ENCODE measurements at regions not wholly inside any gene's neighbourhood (a gene's known extent, or its start where the extent isn't known, plus 50 kb on each side); places are given as distances from the start of the nearest gene placed in this dataset.
"Not testable (repeated sequence)": the region's sequence is repeated elsewhere in the genome, so short reads cannot be mapped to it uniquely, and the experiment has no call there.

DNA sequence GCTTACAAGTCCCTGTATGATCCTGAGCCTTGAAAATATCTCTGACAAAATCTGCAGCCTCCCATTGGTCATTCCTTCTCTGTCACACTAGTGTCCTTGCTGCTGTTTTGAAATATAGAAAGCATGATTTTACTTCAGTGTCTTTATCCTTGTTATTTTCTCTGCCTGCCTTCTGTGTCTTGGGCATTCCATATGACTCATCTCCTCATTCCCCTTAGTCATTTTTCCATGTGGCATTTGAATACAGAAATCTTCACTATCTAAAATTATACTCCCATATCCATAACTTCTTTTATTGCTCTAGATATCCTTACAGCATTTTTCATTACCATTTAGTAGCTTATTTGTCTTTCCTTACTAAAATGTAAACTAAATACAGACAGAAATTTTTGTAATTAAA, 205.7 kb upstream of the ZNF337 start:
- not testable (repeated sequence) for H3K27ac ChIP-seq (ENCODE audit: low read depth in 2 of 2, low read length in 1 of 2)

DNA sequence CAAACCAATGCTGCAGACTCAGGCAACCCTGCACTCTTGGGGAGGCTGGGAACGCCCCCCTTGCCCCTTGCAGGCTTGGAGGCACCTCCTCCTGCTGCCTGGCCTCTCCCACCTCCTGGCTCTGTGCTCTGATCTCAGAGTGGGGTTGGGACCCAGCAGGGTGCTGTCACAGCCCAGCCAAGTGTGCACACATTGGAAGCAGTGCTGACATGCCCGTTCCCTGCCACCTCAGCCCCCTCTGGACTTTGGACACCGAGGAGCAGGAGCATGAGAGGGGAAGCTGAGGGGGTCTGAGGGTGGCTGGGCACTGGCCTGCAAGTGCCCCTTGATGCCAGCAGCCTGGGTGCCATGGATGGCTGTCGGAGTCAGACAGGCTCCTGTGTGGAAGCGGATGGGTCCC, 202.0 kb upstream of the ZNF337 start:
- H3K27ac ChIP-seq (ENCODE audit: low read depth in 2 of 2, low read length in 1 of 2); H3K36me3 ChIP-seq (ENCODE audit: control insufficient read depth in 2 of 2, insufficient read depth in 2 of 2, low read length in 1 of 2); H3K9me3 ChIP-seq (ENCODE audit: control insufficient read depth in 2 of 2, insufficient read depth in 1 of 2, low read depth in 1 of 2, low read length in 1 of 2); H3K27me3 ChIP-seq (ENCODE audit: control insufficient read depth in 1 of 2, insufficient read depth in 2 of 2, low read length in 2 of 2); H3K4me3 ChIP-seq (ENCODE audit: low read depth in 1 of 2, low read length in 2 of 2); H3K4me1 ChIP-seq (ENCODE audit: control insufficient read depth in 2 of 2, insufficient read depth in 2 of 2, low read length in 1 of 2): not testable (repeated sequence)
- WGBS, 2 donors = 65 to 73% methylated on average over 5 of the region's 5 CpGs

More for the DNA sequence above, 205.7 kb upstream of the ZNF337 start:
- not testable (repeated sequence) for H3K27me3 ChIP-seq (ENCODE audit: control insufficient read depth in 1 of 2, insufficient read depth in 2 of 2, low read length in 2 of 2); H3K4me3 ChIP-seq (ENCODE audit: low read depth in 1 of 2, low read length in 2 of 2); H3K9me3 ChIP-seq (ENCODE audit: control insufficient read depth in 2 of 2, insufficient read depth in 1 of 2, low read depth in 1 of 2, low read length in 1 of 2); H3K4me1 ChIP-seq (ENCODE audit: control insufficient read depth in 2 of 2, insufficient read depth in 2 of 2, low read length in 1 of 2); H3K36me3 ChIP-seq (ENCODE audit: control insufficient read depth in 2 of 2, insufficient read depth in 2 of 2, low read length in 1 of 2)

DNA sequence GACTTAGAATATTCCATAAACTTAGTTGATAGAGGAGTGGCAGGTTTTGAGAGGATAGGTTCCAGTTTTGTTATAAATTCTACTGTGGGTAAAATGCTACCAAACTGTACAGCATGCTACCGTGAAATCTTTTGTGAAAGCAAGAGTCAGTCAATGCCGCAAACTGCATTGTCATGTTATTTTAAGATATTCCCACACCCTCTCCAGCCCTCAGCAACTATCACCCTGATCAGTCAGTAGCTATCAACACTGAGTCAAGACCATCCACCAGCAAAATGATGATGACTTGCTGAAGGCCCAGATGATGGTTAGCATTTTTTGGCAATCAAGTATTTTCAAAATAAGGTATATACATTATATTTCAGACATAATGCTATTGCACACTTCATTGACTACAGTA, 182.4 kb upstream of the ZNF337 start:
- not testable (repeated sequence) for H3K27ac ChIP-seq (ENCODE audit: low read depth in 2 of 2, low read length in 1 of 2); H3K4me1 ChIP-seq (ENCODE audit: control insufficient read depth in 2 of 2, insufficient read depth in 2 of 2, low read length in 1 of 2); H3K4me3 ChIP-seq (ENCODE audit: low read depth in 1 of 2, low read length in 2 of 2); H3K36me3 ChIP-seq (ENCODE audit: control insufficient read depth in 2 of 2, insufficient read depth in 2 of 2, low read length in 1 of 2); H3K9me3 ChIP-seq (ENCODE audit: control insufficient read depth in 2 of 2, insufficient read depth in 1 of 2, low read depth in 1 of 2, low read length in 1 of 2); H3K27me3 ChIP-seq (ENCODE audit: control insufficient read depth in 1 of 2, insufficient read depth in 2 of 2, low read length in 2 of 2)
- 96 to 97% methylated on average over 2 of the region's 2 CpGs for WGBS, 2 donors

DNA sequence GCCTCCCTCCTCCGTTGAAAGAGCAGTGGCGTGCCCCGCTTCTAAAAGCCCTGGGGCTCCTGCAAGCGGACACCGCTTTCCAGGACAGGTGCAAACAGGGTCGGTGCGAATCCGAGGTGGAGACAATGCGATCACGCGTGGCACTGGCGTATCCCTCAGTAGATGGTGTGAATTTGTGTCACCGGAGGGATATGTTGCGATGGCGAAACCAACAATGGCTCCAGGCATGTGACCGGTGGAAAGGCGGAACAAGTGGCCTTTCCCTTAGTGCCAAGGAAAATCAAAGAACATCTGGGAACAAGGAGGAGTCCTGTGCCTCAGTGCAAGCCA, 172.0 kb upstream of the ZNF337 start:
- H3K4me3 ChIP-seq (ENCODE audit: low read depth in 1 of 2, low read length in 2 of 2) = peak overlapping the region in 1 of 2 donors; percentile 35
- H3K36me3 ChIP-seq (ENCODE audit: control insufficient read depth in 2 of 2, insufficient read depth in 2 of 2, low read length in 1 of 2); H3K4me1 ChIP-seq (ENCODE audit: control insufficient read depth in 2 of 2, insufficient read depth in 2 of 2, low read length in 1 of 2); H3K9me3 ChIP-seq (ENCODE audit: control insufficient read depth in 2 of 2, insufficient read depth in 1 of 2, low read depth in 1 of 2, low read length in 1 of 2); H3K27ac ChIP-seq (ENCODE audit: low read depth in 2 of 2, low read length in 1 of 2); H3K27me3 ChIP-seq (ENCODE audit: control insufficient read depth in 1 of 2, insufficient read depth in 2 of 2, low read length in 2 of 2): not testable (repeated sequence)
- 27 to 29% methylated on average over 17 of the region's 17 CpGs for WGBS, 2 donors

DNA sequence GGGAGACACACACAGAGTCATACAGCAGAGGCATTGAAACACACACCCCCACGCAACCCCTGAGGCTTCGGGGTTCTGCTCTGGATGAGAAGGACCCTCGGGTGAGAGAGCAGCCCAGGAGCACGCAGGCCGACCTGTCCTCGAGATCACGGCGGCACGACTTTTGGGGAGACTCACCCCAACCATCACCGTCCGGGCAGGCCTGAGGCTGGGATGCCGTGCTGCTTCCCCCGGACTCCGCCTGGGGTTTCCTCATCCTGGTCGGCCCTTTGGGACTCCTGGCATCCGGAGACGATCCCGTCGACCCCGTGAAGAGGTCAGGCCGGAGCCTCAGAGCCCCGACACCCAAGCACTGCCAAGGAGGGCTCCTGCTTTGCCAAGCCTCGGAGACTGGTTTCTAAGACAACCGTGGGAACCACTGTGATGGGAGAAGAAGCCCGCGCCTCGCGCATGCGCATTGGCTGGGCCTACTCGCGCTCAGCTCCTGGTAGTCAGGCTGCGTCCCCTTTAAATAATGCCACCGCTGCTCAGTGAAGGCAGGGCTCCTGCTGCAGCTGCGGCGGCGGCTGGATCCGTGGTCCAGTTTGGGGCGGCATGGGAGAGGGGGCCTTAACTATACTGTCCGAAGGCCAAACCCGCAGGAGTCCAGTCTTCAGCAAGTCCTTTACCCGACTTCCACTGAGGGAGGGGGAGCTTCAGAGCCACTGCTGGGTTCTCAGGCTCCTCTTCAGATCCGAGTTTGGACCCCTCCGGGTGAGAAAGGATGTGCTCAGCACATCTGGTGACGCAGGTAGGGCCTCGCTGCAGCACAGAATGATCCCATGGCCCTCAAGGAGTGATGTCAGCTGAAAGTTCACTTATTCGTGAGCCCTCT, 171.4 kb upstream of the ZNF337 start:
- WGBS, 2 donors = 20 to 22% methylated on average over 46 of the region's 46 CpGs
- H3K9me3 ChIP-seq (ENCODE audit: control insufficient read depth in 2 of 2, insufficient read depth in 1 of 2, low read depth in 1 of 2, low read length in 1 of 2) = no peaks in the 10 kb centered on the region
- no peaks in the 10 kb centered on the region for H3K36me3 ChIP-seq (ENCODE audit: control insufficient read depth in 2 of 2, insufficient read depth in 2 of 2, low read length in 1 of 2)
- H3K27me3 ChIP-seq (ENCODE audit: control insufficient read depth in 1 of 2, insufficient read depth in 2 of 2, low read length in 2 of 2) = no peaks in the 10 kb centered on the region
- H3K4me3 ChIP-seq (ENCODE audit: low read depth in 1 of 2, low read length in 2 of 2) = peak overlapping the region; percentile 35 to 45
- peaks cover 4 to 12% of the 10 kb centered on the region in 2 donors for H3K4me1 ChIP-seq (ENCODE audit: control insufficient read depth in 2 of 2, insufficient read depth in 2 of 2, low read length in 1 of 2)
- H3K27ac ChIP-seq (ENCODE audit: low read depth in 2 of 2, low read length in 1 of 2) = no peak overlapping the region

DNA sequence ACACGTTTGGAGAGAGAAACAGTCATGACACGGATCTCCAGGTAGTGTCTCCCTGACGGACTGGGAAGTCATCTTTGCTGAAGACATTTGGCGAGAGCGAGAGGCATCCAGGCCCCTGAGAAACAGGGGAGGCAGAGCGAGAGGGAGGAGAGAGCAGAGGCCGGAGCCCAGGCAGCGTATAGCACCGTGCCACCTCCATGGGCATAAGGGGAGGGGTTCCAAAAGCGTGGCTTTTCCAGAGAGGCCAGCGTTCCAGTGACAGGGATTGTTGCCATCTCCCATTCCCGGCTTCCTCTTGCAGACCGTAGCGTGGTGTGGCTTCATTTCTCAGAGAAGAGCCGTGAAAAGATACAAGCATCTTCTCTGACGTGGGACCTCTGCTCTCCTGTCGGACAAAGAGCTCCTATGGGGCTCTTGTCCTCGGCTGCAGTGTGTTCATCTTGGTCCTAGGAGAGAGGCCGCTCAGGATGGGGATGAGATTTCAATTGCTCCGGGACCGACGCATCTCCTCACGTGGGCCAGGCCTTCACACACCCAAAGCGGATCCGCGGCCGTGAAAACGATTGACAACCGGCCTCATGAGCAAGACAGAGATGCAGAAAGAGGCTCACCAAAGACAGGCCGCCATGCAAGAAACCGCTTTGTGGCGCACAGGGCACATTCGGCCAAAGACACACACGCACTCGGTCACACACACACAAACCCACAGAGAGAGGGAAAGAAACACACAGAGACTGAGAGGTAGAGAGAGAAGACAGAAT, 170.5 kb upstream of the ZNF337 start:
- peaks cover 5 to 20% of the 10 kb centered on the region in 2 donors for H3K4me1 ChIP-seq (ENCODE audit: control insufficient read depth in 2 of 2, insufficient read depth in 2 of 2, low read length in 1 of 2)
- not testable (repeated sequence) for H3K36me3 ChIP-seq (ENCODE audit: control insufficient read depth in 2 of 2, insufficient read depth in 2 of 2, low read length in 1 of 2); H3K27ac ChIP-seq (ENCODE audit: low read depth in 2 of 2, low read length in 1 of 2); H3K4me3 ChIP-seq (ENCODE audit: low read depth in 1 of 2, low read length in 2 of 2); H3K9me3 ChIP-seq (ENCODE audit: control insufficient read depth in 2 of 2, insufficient read depth in 1 of 2, low read depth in 1 of 2, low read length in 1 of 2); H3K27me3 ChIP-seq (ENCODE audit: control insufficient read depth in 1 of 2, insufficient read depth in 2 of 2, low read length in 2 of 2)
- 84 to 86% methylated on average over 35 of the region's 35 CpGs for WGBS, 2 donors

DNA sequence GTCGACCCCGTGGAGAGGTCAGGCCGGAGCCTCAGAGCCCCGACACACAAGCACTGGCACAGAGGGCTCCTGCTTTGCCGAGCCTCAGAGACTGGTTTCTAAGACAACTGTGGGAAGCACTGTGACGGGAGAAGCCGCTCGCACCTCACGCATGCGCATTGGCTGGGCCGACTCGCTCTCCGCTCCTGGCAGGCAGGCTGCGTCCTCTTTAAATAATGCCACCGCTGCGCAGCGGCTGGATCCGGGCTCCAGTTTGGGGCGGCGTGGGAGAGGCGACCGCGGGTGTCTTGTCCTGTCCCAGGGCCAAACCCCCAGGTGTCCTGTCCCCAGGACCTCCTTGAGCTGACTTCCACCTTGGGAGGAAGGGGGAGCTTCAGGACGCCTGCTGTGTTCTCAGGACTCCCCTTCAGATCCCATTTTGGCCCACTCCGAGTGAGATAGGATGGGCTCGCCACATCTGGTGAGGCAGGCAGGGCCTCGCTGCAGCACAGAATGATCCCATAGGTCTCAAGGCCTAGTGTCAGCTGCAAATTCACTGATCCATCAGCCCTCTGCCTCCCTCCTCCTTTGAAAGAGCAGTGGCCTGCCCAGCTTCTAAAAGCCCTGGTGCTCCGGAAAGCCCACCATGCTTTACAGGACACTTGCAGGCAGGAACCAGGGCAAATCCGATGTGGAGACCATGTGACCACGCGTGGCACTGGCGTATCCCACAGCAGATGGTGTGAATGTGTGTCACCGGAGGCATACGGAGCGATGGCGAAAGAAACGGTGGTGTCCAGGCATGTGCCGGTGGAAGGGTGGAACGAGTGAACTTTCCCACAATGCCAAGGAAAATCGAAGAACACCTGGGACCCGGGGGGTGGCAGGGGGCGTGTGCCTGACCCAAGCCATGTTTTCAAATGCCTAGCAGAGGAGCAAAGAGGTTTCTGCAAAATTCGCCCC, 169.3 kb upstream of the ZNF337 start:
- Histone ChIP-seq H3K9me3 (ENCODE audit: control insufficient read depth in 2 of 2, insufficient read depth in 1 of 2, low read depth in 1 of 2, low read length in 1 of 2) (no peaks in the 10 kb centered on the region), H3K36me3 (ENCODE audit: control insufficient read depth in 2 of 2, insufficient read depth in 2 of 2, low read length in 1 of 2) (no peaks in the 10 kb centered on the region), H3K4me1 (ENCODE audit: control insufficient read depth in 2 of 2, insufficient read depth in 2 of 2, low read length in 1 of 2) (peaks cover 9 to 27% of the 10 kb centered on the region in 2 donors), H3K4me3 (ENCODE audit: low read depth in 1 of 2, low read length in 2 of 2) (peak overlapping the region in 1 of 2 donors; percentile 26), H3K27me3 (ENCODE audit: control insufficient read depth in 1 of 2, insufficient read depth in 2 of 2, low read length in 2 of 2) (no peaks in the 10 kb centered on the region), H3K27ac (ENCODE audit: low read depth in 2 of 2, low read length in 1 of 2) (no peak overlapping the region)
- WGBS, 2 donors = 23 to 25% methylated on average over 41 to 43 of the region's 43 CpGs

DNA sequence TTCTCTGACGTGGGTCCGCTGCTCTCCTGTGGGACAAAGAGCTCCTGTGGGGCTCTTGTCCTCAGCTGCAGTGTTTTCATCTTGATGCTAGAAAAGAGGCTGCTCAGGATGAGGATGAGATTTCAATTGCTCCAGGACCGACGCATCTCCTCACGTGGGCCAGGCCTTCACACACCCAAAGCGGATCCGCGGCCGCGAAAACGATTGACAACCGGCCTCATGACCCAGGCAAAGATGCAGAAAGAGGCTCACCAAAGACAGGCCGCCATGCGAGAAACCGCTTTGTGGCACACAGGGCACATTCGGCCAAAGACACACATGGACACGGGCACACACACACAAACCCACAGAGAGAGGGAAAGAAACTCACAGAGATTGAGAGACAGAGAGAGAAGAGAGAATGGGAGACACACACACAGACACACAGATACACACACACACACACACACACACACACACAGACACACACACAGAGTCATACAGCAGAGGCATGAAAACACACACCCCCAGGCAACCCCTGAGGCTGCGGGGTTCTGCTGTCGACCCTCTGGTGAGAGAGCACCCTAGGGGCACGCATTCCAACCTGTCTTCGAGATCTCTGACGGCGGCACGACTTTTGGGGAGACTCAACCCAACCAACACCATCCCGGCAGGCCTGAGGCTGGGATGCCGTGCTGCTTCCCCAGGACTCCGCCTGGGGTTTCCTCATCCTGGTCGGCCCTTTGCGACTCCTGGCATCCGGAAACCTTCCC, 168.5 kb upstream of the ZNF337 start:
- peaks cover 9 to 29% of the 10 kb centered on the region in 2 donors for H3K4me1 ChIP-seq (ENCODE audit: control insufficient read depth in 2 of 2, insufficient read depth in 2 of 2, low read length in 1 of 2)
- 59% methylated on average over 29 to 30 of the region's 30 CpGs for WGBS, 2 donors
- not testable (repeated sequence) for H3K36me3 ChIP-seq (ENCODE audit: control insufficient read depth in 2 of 2, insufficient read depth in 2 of 2, low read length in 1 of 2); H3K27me3 ChIP-seq (ENCODE audit: control insufficient read depth in 1 of 2, insufficient read depth in 2 of 2, low read length in 2 of 2); H3K27ac ChIP-seq (ENCODE audit: low read depth in 2 of 2, low read length in 1 of 2); H3K9me3 ChIP-seq (ENCODE audit: control insufficient read depth in 2 of 2, insufficient read depth in 1 of 2, low read depth in 1 of 2, low read length in 1 of 2)
- H3K4me3 ChIP-seq (ENCODE audit: low read depth in 1 of 2, low read length in 2 of 2) = peak overlapping the region in 1 of 2 donors; percentile 26

Measured in esophagus (tissue), 2 donors.